HepG2 (cell line): ENCODE measurements at regions not wholly inside any gene's neighbourhood (a gene's known extent, or its start where the extent isn't known, plus 50 kb on each side); places are given as distances from the start of the nearest gene placed in this dataset.

Experiments used
- ATAC-seq: fragments of 200-7000 bp; cut with Tn5 transposase; 3 replicates; pipeline ENCODE4 v1.9.1; 2020; ENCODE audit warnings: mild to moderate bottlenecking, moderate library complexity
- BruUV-seq: library from RNA; stranded (reverse); fragments of 400-500 nt; replicated peaks from 2 replicates; lab custom pipeline; 2021; lab: Mats Ljungman, UMichigan
- CTCF ChIA-PET: fragments of 300-600 bp; formaldehyde crosslinking; extraction: SDS; loops from one replicate; lab custom pipeline; 2021; ENCODE audit warnings: low total read pairs, inconsistent platforms, low intra/inter-chr PET ratio; lab: Yijun Ruan, JAX
- POLR2A ChIA-PET: fragments of 350-600 bp; sonication (Branson Sonifier 250); formaldehyde crosslinking; loops from one replicate; lab custom pipeline; 2020; ENCODE audit warnings: antibody characterized with exemption, inconsistent platforms; lab: Yijun Ruan, JAX
- DNase-seq: peaks from one replicate; pipeline ENCODE4 v3.0.0-alpha.2; 2015; ENCODE audit warnings: low spot score
- FAIRE-seq: peaks from 3 replicates; lab custom pipeline; 2011; peaks lifted over from hg19 to GRCh38; lab: Jason Lieb, UNC
- H2AFZ ChIP-seq: one replicate; pipeline ENCODE4 v1.6.1; 2011; ENCODE audit warnings: low read length, inconsistent platforms
- H3K27ac ChIP-seq: fragments of 300-600 bp; 3 replicates; pipeline ENCODE4 v1.8.0; 2011; ENCODE audit warnings: mixed run types, mild to moderate bottlenecking, mixed read lengths, low read length, inconsistent platforms; ENCODE audit not compliant: insufficient read depth; ENCODE audit errors: extremely low read length
- H3K27me3 ChIP-seq, 2 experiments: fragments of 200-600 bp in 1 of 2; 2 replicates in 1 of 2; 3 replicates in 1 of 2; pipeline versions ENCODE4 v1.6.0 to v1.8.0; 2011; ENCODE audit warnings: low read length in 2 of 2, mild to moderate bottlenecking in 2 of 2, moderate library complexity in 2 of 2, inconsistent platforms in 1 of 2; ENCODE audit not compliant: insufficient read depth in 2 of 2, control insufficient read depth in 1 of 2
- H3K36me3 ChIP-seq, 2 experiments: fragments of 200-600 bp in 1 of 2; replicated peaks in 1 of 2; 2 replicates in 1 of 2; 3 replicates in 1 of 2; pipeline versions ENCODE4 v1.5.1 to v1.8.0; 2011; ENCODE audit warnings: low read length in 2 of 2, inconsistent platforms in 1 of 2; ENCODE audit not compliant: insufficient read depth in 2 of 2, control insufficient read depth in 1 of 2
- H3K4me1 ChIP-seq: 2 replicates; pipeline ENCODE4 v1.5.1; 2012; ENCODE audit warnings: low read length, inconsistent platforms; ENCODE audit not compliant: insufficient read depth
- H3K4me2 ChIP-seq: 2 replicates; pipeline ENCODE4 v1.6.0; 2011; ENCODE audit warnings: low read depth, low read length, inconsistent platforms
- H3K4me3 ChIP-seq, 3 experiments: fragments of 200-600 bp in 1 of 3; sonication (generic), shearing (Covaris generic) in 1 of 3; replicated peaks in 1 of 3; 2 replicates each; pipeline ENCODE4 v1.5.1; 2011 to 2016; ENCODE audit warnings: low read length in 3 of 3, inconsistent platforms in 2 of 3, low read depth in 2 of 3, mild to moderate bottlenecking in 2 of 3, control low read depth in 1 of 3, mixed read lengths in 1 of 3; ENCODE audit not compliant: insufficient read depth in 1 of 3
- H3K79me2 ChIP-seq: one replicate; pipeline ENCODE4 v1.6.1; 2011; ENCODE audit warnings: low read length, inconsistent platforms; ENCODE audit not compliant: insufficient read depth
- H3K9ac ChIP-seq: 2 replicates; pipeline ENCODE4 v1.6.0; 2011; ENCODE audit warnings: mild to moderate bottlenecking, low read depth, low read length, inconsistent platforms; ENCODE audit not compliant: insufficient read depth
- H3K9me3 ChIP-seq: 2 replicates; pipeline ENCODE4 v1.5.1; 2012; ENCODE audit warnings: mild to moderate bottlenecking, low read length
- H4K20me1 ChIP-seq: 2 replicates; pipeline ENCODE4 v1.6.0; 2011; ENCODE audit warnings: inconsistent platforms, mild to moderate bottlenecking, low read length, moderate library complexity; ENCODE audit not compliant: insufficient read depth
- NFKBIZ ChIP-seq: IDR thresholded peaks from 2 replicates; pipeline ENCODE4 v1.6.1; 2018; ENCODE audit warnings: missing genetic modification reagents, missing compliant biosample characterization
- ZNF256 ChIP-seq: sonication (generic); formaldehyde crosslinking; conservative IDR thresholded peaks from 2 replicates; pipeline ENCODE4 v1.4.0; 2020; ENCODE audit warnings: missing genetic modification reagents
- WGBS: methylation state at CpG from one replicate; pipeline ENCODE4 v1.1.6; 2017; ENCODE audit warnings: low lambda C conversion rate; 5-methylcytosine and 5-hydroxymethylcytosine counted together
- in situ Hi-C: cut with HindIII; loops from 2 replicates; pipeline ENCODE4 v1.10.0; 2017; ENCODE audit warnings: low pct_unique_long_range_greater_than_20kb; ENCODE audit not compliant: extremely low pct_ligation_motif_present
- intact Hi-C: fragments of 100-400 bp; cut with micrococcal nuclease; formaldehyde crosslinking; loops from one replicate; pipeline ENCODE4 v1.10.0; 2022; ENCODE audit not compliant: unreplicated experiment
- TF ChIP-seq, protein P1 (sequence below): IDR thresholded peaks from 2 replicates; pipeline ENCODE4 v1.6.1; 2016; ENCODE audit warnings: mild to moderate bottlenecking, missing biosample characterization, missing genetic modification reagents
- TF ChIP-seq, protein P2 (sequence below): sonication (generic); formaldehyde crosslinking; IDR thresholded peaks from 2 replicates; pipeline ENCODE4 v1.8.1; 2023; ENCODE audit warnings: mild to moderate bottlenecking, missing genetic modification reagents
- TF ChIP-seq, protein P3 (sequence below): IDR thresholded peaks from 2 replicates; pipeline ENCODE4 v1.6.1; 2018; ENCODE audit warnings: missing genetic modification reagents

DNA sequence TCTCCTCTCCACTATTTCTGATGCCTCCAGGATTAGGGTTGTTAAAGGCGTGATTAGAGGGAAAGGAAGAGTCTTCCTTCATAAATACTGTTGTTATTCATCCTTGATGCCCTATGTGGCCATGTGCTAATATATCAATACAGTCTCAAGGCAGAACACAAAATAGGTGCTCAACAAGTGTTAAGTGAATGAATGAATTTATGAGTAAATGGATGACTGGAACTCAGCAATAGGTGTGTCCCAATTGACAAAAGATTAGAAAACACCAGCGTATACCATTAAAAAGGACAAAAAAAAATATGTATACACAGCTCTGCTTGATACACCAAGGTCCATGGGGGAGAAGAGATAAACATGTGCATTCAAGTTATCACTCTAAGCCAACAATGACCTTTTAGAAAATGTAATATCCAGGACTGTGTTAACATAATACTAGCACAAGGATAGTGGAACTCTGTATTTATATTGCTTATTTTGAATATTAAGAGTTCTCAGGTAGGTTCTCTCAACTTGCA, 171.2 kb upstream of the MYLIP start:
- Histone ChIP-seq H3K9me3 (no peaks in the 10 kb centered on the region), H3K4me2 (no peak overlapping the region), H3K4me3 (no peak overlapping the region), H3K79me2 (no peaks in the 10 kb centered on the region), H3K27me3 (peaks cover under 1 to 43% of the 10 kb centered on the region in 2 experiments; a peak in 4 of 5 replicates), H2AFZ (no peak overlapping the region), H3K27ac (no peak overlapping the region), H3K36me3 (no peaks in the 10 kb centered on the region), H3K4me1 (peaks cover 15% of the 10 kb centered on the region), H4K20me1 (no peaks in the 10 kb centered on the region), H3K9ac (no peak overlapping the region)
- DNase-seq (no peak), FAIRE-seq (no peak), ATAC-seq (no peak)
- POLR2A ChIA-PET, result no interaction called here
- CTCF ChIA-PET, result no interaction called here
- no TSS peak for BruUV-seq
- no peak for TF ChIP-seq NFKBIZ (CRISPR knock-in tag)
- TF ChIP-seq ZNF256 (CRISPR knock-in tag), result no peak
- TF ChIP-seq, protein P1, sequence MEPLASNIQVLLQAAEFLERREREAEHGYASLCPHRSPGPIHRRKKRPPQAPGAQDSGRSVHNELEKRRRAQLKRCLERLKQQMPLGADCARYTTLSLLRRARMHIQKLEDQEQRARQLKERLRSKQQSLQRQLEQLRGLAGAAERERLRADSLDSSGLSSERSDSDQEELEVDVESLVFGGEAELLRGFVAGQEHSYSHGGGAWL (CRISPR knock-in tag), result no peak
- TF ChIP-seq, protein P2, sequence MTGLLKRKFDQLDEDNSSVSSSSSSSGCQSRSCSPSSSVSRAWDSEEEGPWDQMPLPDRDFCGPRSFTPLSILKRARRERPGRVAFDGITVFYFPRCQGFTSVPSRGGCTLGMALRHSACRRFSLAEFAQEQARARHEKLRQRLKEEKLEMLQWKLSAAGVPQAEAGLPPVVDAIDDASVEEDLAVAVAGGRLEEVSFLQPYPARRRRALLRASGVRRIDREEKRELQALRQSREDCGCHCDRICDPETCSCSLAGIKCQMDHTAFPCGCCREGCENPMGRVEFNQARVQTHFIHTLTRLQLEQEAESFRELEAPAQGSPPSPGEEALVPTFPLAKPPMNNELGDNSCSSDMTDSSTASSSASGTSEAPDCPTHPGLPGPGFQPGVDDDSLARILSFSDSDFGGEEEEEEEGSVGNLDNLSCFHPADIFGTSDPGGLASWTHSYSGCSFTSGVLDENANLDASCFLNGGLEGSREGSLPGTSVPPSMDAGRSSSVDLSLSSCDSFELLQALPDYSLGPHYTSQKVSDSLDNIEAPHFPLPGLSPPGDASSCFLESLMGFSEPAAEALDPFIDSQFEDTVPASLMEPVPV (CRISPR knock-in tag), result no peak
- TF ChIP-seq, protein P3, sequence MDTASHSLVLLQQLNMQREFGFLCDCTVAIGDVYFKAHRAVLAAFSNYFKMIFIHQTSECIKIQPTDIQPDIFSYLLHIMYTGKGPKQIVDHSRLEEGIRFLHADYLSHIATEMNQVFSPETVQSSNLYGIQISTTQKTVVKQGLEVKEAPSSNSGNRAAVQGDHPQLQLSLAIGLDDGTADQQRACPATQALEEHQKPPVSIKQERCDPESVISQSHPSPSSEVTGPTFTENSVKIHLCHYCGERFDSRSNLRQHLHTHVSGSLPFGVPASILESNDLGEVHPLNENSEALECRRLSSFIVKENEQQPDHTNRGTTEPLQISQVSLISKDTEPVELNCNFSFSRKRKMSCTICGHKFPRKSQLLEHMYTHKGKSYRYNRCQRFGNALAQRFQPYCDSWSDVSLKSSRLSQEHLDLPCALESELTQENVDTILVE, result no peak
- in situ Hi-C loops, result no loop called here
- WGBS, result 1% methylated on average over 2 of the region's 2 CpGs
- intact Hi-C loops, result loop anchor here (5.0 kb wide), 1 partner anchor 170 kb away; the partner anchor contains the start of gene MYLIP
